H9 (cell line): ENCODE measurements at regions not wholly inside any gene's neighbourhood (a gene's known extent, or its start where the extent isn't known, plus 50 kb on each side); places are given as distances from the start of the nearest gene placed in this dataset.

Source experiments
- DNase-seq: peaks from one replicate; pipeline ENCODE4 v3.0.0-alpha.2; 2017
- H2AFZ ChIP-seq: one replicate; pipeline ENCODE4 v1.6.1; 2013; ENCODE audit warnings: mild to moderate bottlenecking, low read length, control low read depth, moderate library complexity
- H2AK5ac ChIP-seq: 2 replicates; pipeline ENCODE4 v1.6.1; 2013; ENCODE audit warnings: low read length, control low read depth, mixed read lengths; ENCODE audit not compliant: insufficient read length
- H2BK120ac ChIP-seq: one replicate; pipeline ENCODE4 v1.6.1; 2013; ENCODE audit warnings: low read depth, mild to moderate bottlenecking, low read length, control low read depth, inconsistent platforms; ENCODE audit not compliant: poor library complexity, severe bottlenecking
- H2BK12ac ChIP-seq: 2 replicates; pipeline ENCODE4 v1.6.1; 2013; ENCODE audit warnings: low read length, control low read depth, mixed read lengths, low read depth; ENCODE audit not compliant: insufficient read length
- H2BK15ac ChIP-seq: 2 replicates; pipeline ENCODE4 v1.6.1; 2013; ENCODE audit warnings: low read depth, low read length, control low read depth
- H2BK20ac ChIP-seq: one replicate; pipeline ENCODE4 v1.6.1; 2013; ENCODE audit warnings: low read depth, mild to moderate bottlenecking, low read length, control low read depth, inconsistent platforms; ENCODE audit not compliant: poor library complexity, severe bottlenecking
- H2BK5ac ChIP-seq: 2 replicates; pipeline ENCODE4 v1.6.1; 2013; ENCODE audit warnings: low read length, control low read depth, mixed read lengths; ENCODE audit not compliant: insufficient read length
- H3K14ac ChIP-seq: 2 replicates; pipeline ENCODE4 v1.6.1; 2013; ENCODE audit warnings: low read length, control low read depth; ENCODE audit not compliant: insufficient read depth
- H3K18ac ChIP-seq: 2 replicates; pipeline ENCODE4 v1.6.1; 2013; ENCODE audit warnings: low read depth, mild to moderate bottlenecking, mixed read lengths, low read length, control low read depth; ENCODE audit not compliant: insufficient read length
- H3K23ac ChIP-seq: 2 replicates; pipeline ENCODE4 v1.6.1; 2013; ENCODE audit warnings: low read length, control low read depth, mixed read lengths, low read depth; ENCODE audit not compliant: insufficient read length
- H3K23me2 ChIP-seq: 2 replicates; pipeline ENCODE4 v1.6.1; 2013; ENCODE audit warnings: low read depth, mild to moderate bottlenecking, mixed read lengths, low read length, control low read depth; ENCODE audit not compliant: insufficient read length, poor library complexity, severe bottlenecking
- H3K27ac ChIP-seq: 2 replicates; pipeline ENCODE4 v1.5.1; 2013; ENCODE audit warnings: low read length, control low read depth, mixed read lengths, low read depth; ENCODE audit not compliant: insufficient read length
- H3K27me3 ChIP-seq: 2 replicates; pipeline ENCODE4 v1.6.1; 2013; ENCODE audit warnings: low read length, control low read depth, inconsistent platforms; ENCODE audit not compliant: insufficient read depth
- H3K4ac ChIP-seq: 2 replicates; pipeline ENCODE4 v1.6.1; 2013; ENCODE audit warnings: low read depth, mild to moderate bottlenecking, control low read depth, inconsistent platforms, low read length, moderate library complexity
- H3K4me1 ChIP-seq: 2 replicates; pipeline ENCODE4 v1.6.1; 2013; ENCODE audit warnings: low read length, control low read depth, inconsistent platforms; ENCODE audit not compliant: insufficient read depth
- H3K4me2 ChIP-seq: 2 replicates; pipeline ENCODE4 v1.6.1; 2013; ENCODE audit warnings: low read length, control low read depth, mixed read lengths; ENCODE audit not compliant: insufficient read length, insufficient read depth
- H3K56ac ChIP-seq: 2 replicates; pipeline ENCODE4 v1.6.1; 2013; ENCODE audit warnings: low read depth, mild to moderate bottlenecking, mixed read lengths, low read length, control low read depth; ENCODE audit not compliant: insufficient read length
- H3K79me1 ChIP-seq: 2 replicates; pipeline ENCODE4 v1.6.1; 2013; ENCODE audit warnings: low read depth, mild to moderate bottlenecking, moderate library complexity, low read length, control low read depth, inconsistent platforms; ENCODE audit not compliant: insufficient read depth, poor library complexity, severe bottlenecking
- H3K79me2 ChIP-seq: 2 replicates; pipeline ENCODE4 v1.6.1; 2013; ENCODE audit warnings: low read length, control low read depth, inconsistent platforms; ENCODE audit not compliant: insufficient read depth
- H3K9ac ChIP-seq: 2 replicates; pipeline ENCODE4 v1.6.1; 2013; ENCODE audit warnings: low read length, control low read depth, mixed read lengths; ENCODE audit not compliant: insufficient read length; ENCODE audit errors: extremely low read depth
- H3K9me3 ChIP-seq: one replicate; pipeline ENCODE4 v1.6.1; 2013; ENCODE audit warnings: low read depth, low read length, inconsistent platforms; ENCODE audit not compliant: control insufficient read depth
- H3T11ph ChIP-seq: one replicate; pipeline ENCODE4 v1.6.1; 2013; ENCODE audit warnings: mild to moderate bottlenecking, low read length, control low read depth, inconsistent platforms
- H4K20me1 ChIP-seq: one replicate; pipeline ENCODE4 v1.6.1; 2013; ENCODE audit not compliant: control insufficient read depth, insufficient read length, insufficient read depth
- H4K5ac ChIP-seq: 2 replicates; pipeline ENCODE4 v1.6.1; 2013; ENCODE audit warnings: low read depth, mild to moderate bottlenecking, mixed read lengths, low read length, control low read depth; ENCODE audit not compliant: insufficient read length
- H4K8ac ChIP-seq: replicated peaks from 2 replicates; pipeline ENCODE4 v1.6.1; 2013; ENCODE audit warnings: low read length, control low read depth, mixed read lengths, low read depth; ENCODE audit not compliant: insufficient read length
- H4K91ac ChIP-seq: 2 replicates; pipeline ENCODE4 v1.6.1; 2013; ENCODE audit warnings: low read depth, mild to moderate bottlenecking, moderate library complexity, mixed read lengths, low read length, control low read depth; ENCODE audit not compliant: insufficient read length
- H3K27ac Mint-ChIP-seq, 3 experiments: 2 replicates in 2 of 3; 3 replicates in 1 of 3; pipeline ENCODE4 v1.8.0; 2020 to 2021; ENCODE audit warnings: mixed read lengths in 3 of 3, mild to moderate bottlenecking in 1 of 3, moderate library complexity in 1 of 3
- H3K27me3 Mint-ChIP-seq: 2 replicates; pipeline ENCODE4 v1.8.0; 2021; ENCODE audit warnings: low read depth, mild to moderate bottlenecking, moderate library complexity, mixed read lengths
- H3K36me3 Mint-ChIP-seq, 3 experiments: 2 replicates in 2 of 3; 3 replicates in 1 of 3; pipeline ENCODE4 v1.8.0; 2020 to 2021; ENCODE audit warnings: low read depth in 3 of 3, mixed read lengths in 3 of 3; ENCODE audit not compliant: insufficient read depth in 1 of 3
- H3K4me1 Mint-ChIP-seq, 2 experiments: 2 replicates each; pipeline ENCODE4 v1.8.0; 2020; ENCODE audit warnings: mixed read lengths in 2 of 2
- H3K4me3 Mint-ChIP-seq, 2 experiments: 2 replicates in 1 of 2; 3 replicates in 1 of 2; pipeline ENCODE4 v1.8.0; 2020 to 2021; ENCODE audit warnings: mild to moderate bottlenecking in 2 of 2, mixed read lengths in 2 of 2, moderate library complexity in 1 of 2
- H3K9me3 Mint-ChIP-seq, 2 experiments: 2 replicates in 1 of 2; 3 replicates in 1 of 2; pipeline ENCODE4 v1.8.0; 2020; ENCODE audit warnings: mild to moderate bottlenecking in 2 of 2, mixed read lengths in 2 of 2, moderate library complexity in 1 of 2
- CTCF ChIP-seq: fragments of 200-600 bp; sonication (generic); conservative IDR thresholded peaks from 3 replicates; pipeline ENCODE4 v1.8.0; 2021; ENCODE audit warnings: antibody characterized with exemption, mild to moderate bottlenecking
- WGBS: extraction: QIAGEN DNeasy Blood & Tissue Kit; methylation state at CpG from one replicate; pipeline ENCODE4 v1.1.7; 2013; ENCODE audit warnings: missing lambda C conversion rate, low lambda C conversion rate, mixed read lengths; ENCODE audit not compliant: insufficient read length; ENCODE audit errors: extremely low coverage; 5-methylcytosine and 5-hydroxymethylcytosine counted together

DNA sequence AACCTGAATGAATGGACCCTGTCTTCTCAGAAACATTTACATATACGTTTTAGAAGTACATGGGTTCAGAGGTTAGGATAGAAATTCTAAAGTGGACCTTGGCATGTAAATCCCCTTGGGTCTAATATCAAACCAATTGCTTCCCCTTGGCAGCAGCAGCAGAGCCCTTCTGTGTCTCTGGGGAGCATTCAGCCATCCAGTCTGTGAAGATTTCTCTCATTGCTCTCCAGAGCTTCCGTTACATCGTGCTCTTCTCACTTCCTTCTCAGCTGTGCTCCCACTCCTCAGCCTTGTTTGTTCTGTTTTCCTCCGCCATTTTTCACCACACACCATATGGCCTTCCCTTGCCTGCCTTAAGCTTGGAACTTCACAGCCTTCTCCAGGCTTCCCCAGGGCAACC is 61.5 kb upstream of the ATP1B1 start:
- TF ChIP-seq CTCF, result no peak
- Histone ChIP-seq H4K8ac (no peak overlapping the region), H3K79me1 (no peaks in the 10 kb centered on the region), H4K91ac (no peak overlapping the region), H3K27ac (no peak overlapping the region), H3K56ac (no peak overlapping the region), H2AK5ac (no peak overlapping the region), H3K18ac (no peak overlapping the region), H2BK120ac (no peak overlapping the region), H3K23ac (no peak overlapping the region), H3K9me3 (no peaks in the 10 kb centered on the region), H3K4me2 (no peak overlapping the region), H2BK12ac (no peak overlapping the region), H3T11ph (no peak overlapping the region), H2AFZ (no peak overlapping the region), H3K27me3 (no peaks in the 10 kb centered on the region), H3K23me2 (no peaks in the 10 kb centered on the region), H4K5ac (no peak overlapping the region), H3K4ac (no peak overlapping the region), H2BK5ac (no peak overlapping the region), H2BK15ac (no peak overlapping the region), H3K9ac (no peak overlapping the region), H3K4me1 (no peaks in the 10 kb centered on the region), H2BK20ac (no peak overlapping the region), H3K79me2 (no peaks in the 10 kb centered on the region), H3K14ac (no peak overlapping the region), H4K20me1 (no peaks in the 10 kb centered on the region)
- Mint-ChIP-seq H3K9me3 (no peaks in the 10 kb centered on the region), H3K36me3 (no peaks in the 10 kb centered on the region), H3K27ac (no peak overlapping the region), H3K4me1 (0 out of 4 replicates have a peak, but pooled peaks cover 0 to 1% of the 10 kb centered on the region in 2 experiments), H3K4me3 (no peak overlapping the region), H3K27me3 (no peaks in the 10 kb centered on the region)
- no CpG with 5 or more reads among the region's 4 CpGs for WGBS
- DNase-seq, result no peak
